ENCODE measurements at regions not wholly inside any gene's neighbourhood (a gene's known extent, or its start where the extent isn't known, plus 50 kb on each side); places are given as distances from the start of the nearest gene placed in this dataset.

DNA sequence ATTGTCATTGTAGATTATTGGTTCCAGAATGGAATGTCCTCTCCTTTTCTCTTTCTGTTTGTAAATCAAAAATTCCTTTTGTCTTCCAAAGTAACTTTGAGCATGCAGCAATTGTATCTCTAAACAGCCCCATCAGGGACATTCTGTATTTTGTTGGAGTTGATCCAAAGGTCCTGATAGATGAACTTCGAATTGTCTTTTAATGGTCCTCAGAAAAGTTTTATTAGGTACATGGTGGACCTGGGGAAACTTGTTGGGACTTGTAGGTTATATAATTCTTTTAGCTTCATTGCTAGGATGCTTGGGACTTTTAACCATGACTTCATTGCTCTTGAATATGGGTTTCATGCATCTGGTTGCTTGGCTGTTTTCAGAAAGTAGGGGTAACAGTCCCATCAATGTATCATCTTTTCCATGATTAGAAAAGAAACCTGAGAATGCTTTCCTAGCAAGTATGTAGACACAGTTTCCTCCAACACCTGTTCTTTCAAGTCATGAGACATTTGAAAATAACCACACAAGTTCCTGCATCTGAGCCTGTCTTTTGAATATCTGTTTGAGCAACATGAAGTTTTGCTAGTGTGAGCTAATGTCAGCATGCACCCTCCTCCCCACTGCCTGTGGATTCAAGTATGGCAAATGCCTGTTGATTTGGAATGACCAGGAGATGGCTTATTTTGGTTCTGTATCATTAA is 413.1 kb downstream of the KCNRG start:
- ATAC-seq (no peak), DNase-seq (no peak)
- Histone ChIP-seq H3K27me3 (no peaks in the 10 kb centered on the region), H3K36me3 (no peaks in the 10 kb centered on the region), H3K27ac (no peak overlapping the region), H3K9me3 (no peaks in the 10 kb centered on the region), H3K4me1 (peaks cover 0 to 15% (median 8%) of the 10 kb centered on the region in 12 donors), H3K4me3 (no peak overlapping the region)
- WGBS, 4 donors: 71 to 87% (median 80%) methylated on average over 1 of the region's 1 CpG
- intact Hi-C loops (cut with DNase I): loop anchor here in 2 of 10 donors (10.0 kb wide), 1 partner anchor 96 kb away; no protein-coding TSS in a partner anchor
- TF ChIP-seq, protein P1, sequence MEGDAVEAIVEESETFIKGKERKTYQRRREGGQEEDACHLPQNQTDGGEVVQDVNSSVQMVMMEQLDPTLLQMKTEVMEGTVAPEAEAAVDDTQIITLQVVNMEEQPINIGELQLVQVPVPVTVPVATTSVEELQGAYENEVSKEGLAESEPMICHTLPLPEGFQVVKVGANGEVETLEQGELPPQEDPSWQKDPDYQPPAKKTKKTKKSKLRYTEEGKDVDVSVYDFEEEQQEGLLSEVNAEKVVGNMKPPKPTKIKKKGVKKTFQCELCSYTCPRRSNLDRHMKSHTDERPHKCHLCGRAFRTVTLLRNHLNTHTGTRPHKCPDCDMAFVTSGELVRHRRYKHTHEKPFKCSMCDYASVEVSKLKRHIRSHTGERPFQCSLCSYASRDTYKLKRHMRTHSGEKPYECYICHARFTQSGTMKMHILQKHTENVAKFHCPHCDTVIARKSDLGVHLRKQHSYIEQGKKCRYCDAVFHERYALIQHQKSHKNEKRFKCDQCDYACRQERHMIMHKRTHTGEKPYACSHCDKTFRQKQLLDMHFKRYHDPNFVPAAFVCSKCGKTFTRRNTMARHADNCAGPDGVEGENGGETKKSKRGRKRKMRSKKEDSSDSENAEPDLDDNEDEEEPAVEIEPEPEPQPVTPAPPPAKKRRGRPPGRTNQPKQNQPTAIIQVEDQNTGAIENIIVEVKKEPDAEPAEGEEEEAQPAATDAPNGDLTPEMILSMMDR (IDR thresholded peaks at IDR 0.05): no peak
- no peak for TF ChIP-seq POLR2A (IDR thresholded peaks at IDR 0.05)

DNA sequence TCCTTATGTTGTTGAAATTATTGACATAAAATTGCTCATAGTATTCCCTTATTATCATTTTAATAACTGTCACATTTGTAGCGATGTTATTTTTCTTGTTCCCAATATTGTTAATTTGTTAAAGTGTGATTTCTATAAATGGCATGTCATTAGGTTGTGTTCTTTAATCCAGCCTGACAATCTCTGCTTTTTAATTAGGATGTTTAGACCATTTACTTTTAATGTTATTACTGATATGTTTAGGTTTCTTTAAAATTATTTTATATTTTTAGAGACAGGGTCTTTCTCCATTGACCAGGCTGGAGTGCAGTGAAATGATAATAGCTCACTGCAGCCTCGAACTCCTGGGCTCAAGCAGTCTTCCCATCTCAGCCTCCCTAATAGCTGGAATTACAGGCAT is 408.5 kb downstream of the DLEU7 start:
- H3K27ac ChIP-seq: no peak overlapping the region
- H3K36me3 ChIP-seq: no peaks in the 10 kb centered on the region
- no peak overlapping the region for H3K4me3 ChIP-seq
- TF ChIP-seq, protein P1 (IDR thresholded peaks at IDR 0.05): no peak
- no peak for TF ChIP-seq POLR2A (IDR thresholded peaks at IDR 0.05)
- ATAC-seq (no peak), DNase-seq (no peak)
- intact Hi-C loops (cut with DNase I): no loop called here
- H3K4me1 ChIP-seq: no peaks in the 10 kb centered on the region
- WGBS, 4 donors: 96 to 98% (median 97%) methylated on average over 2 of the region's 2 CpGs
- peaks cover 0 to 10% (median 0%) of the 10 kb centered on the region in 12 donors for H3K9me3 ChIP-seq
- no peaks in the 10 kb centered on the region for H3K27me3 ChIP-seq

DNA sequence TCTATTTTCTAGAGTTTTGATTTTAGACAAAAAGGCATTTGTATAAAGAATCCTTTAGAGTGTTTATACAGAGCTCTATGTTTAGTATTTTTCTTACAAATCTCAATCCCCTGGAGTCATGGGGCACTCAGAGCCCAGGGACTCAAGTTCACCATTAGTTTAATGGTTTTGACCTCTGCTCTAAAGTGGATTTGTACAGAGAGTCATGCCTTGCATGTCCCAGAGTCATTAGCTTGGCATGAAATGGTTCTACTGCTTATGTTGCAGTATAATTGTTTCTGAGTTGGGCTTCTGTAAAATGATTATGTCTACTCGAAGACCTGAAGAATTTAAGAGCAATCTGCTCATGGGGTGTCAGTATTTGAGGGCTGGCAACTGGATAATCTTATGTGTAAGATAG is 406.2 kb downstream of the DLEU7 start:
- no peak overlapping the region for H3K4me3 ChIP-seq
- no peaks in the 10 kb centered on the region for H3K27me3 ChIP-seq
- no peak overlapping the region for H3K27ac ChIP-seq
- TF ChIP-seq, protein P1 (IDR thresholded peaks at IDR 0.05): no peak
- TF ChIP-seq POLR2A (IDR thresholded peaks at IDR 0.05): no peak
- DNase-seq (no peak), ATAC-seq (no peak)
- WGBS, 4 donors: 80 to 89% (median 84%) methylated on average over 1 of the region's 1 CpG
- intact Hi-C loops (cut with DNase I): no loop called here
- no peaks in the 10 kb centered on the region for H3K4me1 ChIP-seq
- no peaks in the 10 kb centered on the region for H3K36me3 ChIP-seq
- peaks cover 0 to 10% (median 0%) of the 10 kb centered on the region in 12 donors for H3K9me3 ChIP-seq

DNA sequence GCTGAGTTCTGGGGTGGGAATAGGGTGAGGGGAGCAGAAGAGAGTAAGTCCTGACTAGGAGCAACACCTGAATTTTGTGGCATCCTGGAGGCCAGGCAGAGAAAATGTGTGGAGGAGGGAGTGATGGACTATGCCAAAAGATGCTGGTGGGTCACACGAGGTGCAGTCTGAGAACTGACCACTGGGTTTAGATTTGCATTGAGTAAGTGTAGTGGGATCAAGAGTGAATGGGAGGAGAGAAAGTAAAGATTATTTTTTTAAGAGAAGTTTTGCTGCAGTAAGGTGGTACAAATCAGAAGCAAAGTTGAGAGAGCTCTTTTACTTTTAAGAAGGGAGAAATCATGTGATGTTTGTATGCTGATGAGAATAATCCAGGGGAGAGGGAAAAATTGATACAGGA is 405.1 kb downstream of the DLEU7 start:
- Histone ChIP-seq H3K27me3 (no peaks in the 10 kb centered on the region), H3K27ac (no peak overlapping the region), H3K4me3 (no peak overlapping the region), H3K9me3 (peaks cover 0 to 10% (median 0%) of the 10 kb centered on the region in 12 donors), H3K4me1 (peaks cover 0 to 5% (median 0%) of the 10 kb centered on the region in 12 donors), H3K36me3 (no peaks in the 10 kb centered on the region)
- intact Hi-C loops (cut with DNase I): no loop called here
- DNase-seq: no peak
- no peak for ATAC-seq
- WGBS, 4 donors: 84 to 96% (median 90%) methylated on average over 1 of the region's 1 CpG
- TF ChIP-seq POLR2A (IDR thresholded peaks at IDR 0.05): no peak
- TF ChIP-seq, protein P1 (IDR thresholded peaks at IDR 0.05): no peak

Data from heart left ventricle (tissue), 16 donors.